ENCODE measurements at regions not wholly inside any gene's neighbourhood (a gene's known extent, or its start where the extent isn't known, plus 50 kb on each side); places are given as distances from the start of the nearest gene placed in this dataset.
"Not testable (repeated sequence)": the region's sequence is repeated elsewhere in the genome, so short reads cannot be mapped to it uniquely, and the experiment has no call there.

DNA sequence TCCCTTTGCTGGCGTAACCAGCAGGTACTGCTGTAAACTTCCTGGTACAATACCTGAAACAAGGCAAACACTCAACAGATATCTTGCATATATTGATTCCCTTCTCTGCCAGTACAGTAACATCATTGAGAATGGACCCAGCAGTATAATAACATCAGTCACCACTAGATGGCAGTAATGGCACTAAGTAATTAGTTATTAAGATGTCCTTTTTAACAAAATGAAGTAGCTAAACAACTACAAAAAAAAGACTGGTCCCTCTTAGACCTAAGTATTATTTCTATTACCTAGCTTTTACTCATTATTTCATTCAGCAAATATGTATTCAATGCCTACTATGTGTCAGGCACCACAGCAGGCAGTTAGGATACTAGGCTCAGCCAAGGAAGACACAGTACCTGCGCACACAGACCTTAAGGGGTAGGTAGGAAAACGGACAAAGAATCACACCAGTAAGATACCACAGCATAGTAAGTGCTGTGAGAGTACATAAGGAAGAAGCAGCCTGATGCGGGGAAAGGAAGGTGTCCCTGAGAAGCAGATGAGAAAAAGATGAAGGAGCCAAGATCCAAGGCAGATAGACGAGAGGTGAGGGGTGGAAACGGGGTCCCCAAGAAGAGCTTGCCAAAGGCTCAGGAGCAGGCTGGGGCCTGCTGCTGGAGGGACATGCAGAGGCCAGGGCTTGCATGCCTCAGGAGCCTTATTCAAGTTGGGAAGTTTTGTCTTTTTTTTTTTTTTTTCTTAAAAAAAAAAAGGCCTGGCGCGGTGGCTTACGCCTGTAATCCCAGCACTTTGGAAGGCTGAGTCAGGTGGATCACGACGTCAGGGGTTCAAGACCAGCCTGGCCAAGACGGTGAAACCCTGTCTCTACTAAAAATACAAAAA lies 102.7 kb upstream of the CHD2 start:
- no peak overlapping the region for H3K27ac ChIP-seq (ENCODE audit: low read length)
- no peak overlapping the region for H3K9ac ChIP-seq (ENCODE audit: low read length)
- no peaks in the 10 kb centered on the region for H3K9me3 ChIP-seq (ENCODE audit: control insufficient read depth, low read depth, low read length)
- no peaks in the 10 kb centered on the region for H3K27me3 ChIP-seq (ENCODE audit: control insufficient read depth, insufficient read depth, low read length)
- H3K36me3 ChIP-seq (ENCODE audit: control insufficient read depth, low read depth, low read length), result no peaks in the 10 kb centered on the region
- no peak overlapping the region for H3K4me3 ChIP-seq (ENCODE audit: low read length)
- no peaks in the 10 kb centered on the region for H3K4me1 ChIP-seq (ENCODE audit: control insufficient read depth, low read depth, low read length)

GRCh38 chr15:92800013-92800412 lies 100.1 kb upstream of the CHD2 start:
- no peak overlapping the region for H3K27ac ChIP-seq (ENCODE audit: low read length)

DNA sequence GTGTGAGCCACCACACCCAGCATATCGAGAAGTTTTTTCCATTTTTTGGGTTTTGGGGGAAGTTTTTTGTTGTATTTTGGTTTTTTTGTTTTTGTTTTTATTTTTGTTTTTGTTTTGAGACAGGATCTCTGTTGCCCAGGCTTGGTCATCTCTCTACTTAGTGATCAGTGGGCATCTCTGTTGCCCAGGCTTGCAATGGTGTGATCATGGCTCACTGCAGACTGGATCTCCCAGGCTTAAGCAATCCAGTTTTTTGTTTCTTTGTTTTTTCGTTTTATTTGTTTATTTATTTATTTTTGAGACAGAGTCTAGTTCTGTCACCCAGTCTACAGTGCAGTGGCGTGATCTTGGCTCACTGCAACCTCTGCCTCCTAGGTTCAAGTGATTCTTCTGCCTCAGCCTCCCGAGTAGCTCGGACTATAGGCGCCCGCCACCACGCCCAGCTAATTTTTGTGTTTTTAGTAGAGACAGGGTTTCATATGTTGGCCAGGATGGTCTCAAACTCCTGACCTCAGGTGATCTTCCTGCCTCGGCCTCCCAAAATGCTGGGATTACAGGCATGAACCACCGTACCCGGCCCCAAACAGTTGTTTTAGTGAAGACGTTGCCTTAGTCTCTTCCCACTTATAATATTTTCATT lies 99.6 kb upstream of the CHD2 start:
- not testable (repeated sequence) for H3K9me3 ChIP-seq (ENCODE audit: control insufficient read depth, low read depth, low read length); H3K27me3 ChIP-seq (ENCODE audit: control insufficient read depth, insufficient read depth, low read length); H3K36me3 ChIP-seq (ENCODE audit: control insufficient read depth, low read depth, low read length); H3K27ac ChIP-seq (ENCODE audit: low read length); H3K4me3 ChIP-seq (ENCODE audit: low read length); H3K9ac ChIP-seq (ENCODE audit: low read length); H3K4me1 ChIP-seq (ENCODE audit: control insufficient read depth, low read depth, low read length)

More at GRCh38 chr15:92800013-92800412, 100.1 kb upstream of the CHD2 start:
- Histone ChIP-seq H3K4me1 (ENCODE audit: control insufficient read depth, low read depth, low read length) (no peaks in the 10 kb centered on the region), H3K9ac (ENCODE audit: low read length) (no peak overlapping the region), H3K4me3 (ENCODE audit: low read length) (no peak overlapping the region), H3K36me3 (ENCODE audit: control insufficient read depth, low read depth, low read length) (no peaks in the 10 kb centered on the region), H3K27me3 (ENCODE audit: control insufficient read depth, insufficient read depth, low read length) (no peaks in the 10 kb centered on the region), H3K9me3 (ENCODE audit: control insufficient read depth, low read depth, low read length) (no peaks in the 10 kb centered on the region)

GRCh38 chr15:92801056-92801773 lies 98.9 kb upstream of the CHD2 start:
- H3K27ac ChIP-seq (ENCODE audit: low read length); H3K4me3 ChIP-seq (ENCODE audit: low read length); H3K9me3 ChIP-seq (ENCODE audit: control insufficient read depth, low read depth, low read length); H3K4me1 ChIP-seq (ENCODE audit: control insufficient read depth, low read depth, low read length); H3K36me3 ChIP-seq (ENCODE audit: control insufficient read depth, low read depth, low read length); H3K9ac ChIP-seq (ENCODE audit: low read length); H3K27me3 ChIP-seq (ENCODE audit: control insufficient read depth, insufficient read depth, low read length): not testable (repeated sequence)

GRCh38 chr15:92801774-92802464 lies 98.2 kb upstream of the CHD2 start:
- Histone ChIP-seq H3K36me3 (ENCODE audit: control insufficient read depth, low read depth, low read length) (no peaks in the 10 kb centered on the region), H3K9me3 (ENCODE audit: control insufficient read depth, low read depth, low read length) (no peaks in the 10 kb centered on the region), H3K27ac (ENCODE audit: low read length) (no peak overlapping the region), H3K9ac (ENCODE audit: low read length) (no peak overlapping the region), H3K4me1 (ENCODE audit: control insufficient read depth, low read depth, low read length) (no peaks in the 10 kb centered on the region), H3K4me3 (ENCODE audit: low read length) (no peak overlapping the region), H3K27me3 (ENCODE audit: control insufficient read depth, insufficient read depth, low read length) (no peaks in the 10 kb centered on the region)

- no peaks in the 10 kb centered on the region for H3K27me3 ChIP-seq (ENCODE audit: control insufficient read depth, insufficient read depth, low read length)
- H3K4me3 ChIP-seq (ENCODE audit: low read length), result no peak overlapping the region
- H3K4me1 ChIP-seq (ENCODE audit: control insufficient read depth, low read depth, low read length), result peaks cover 7% of the 10 kb centered on the region
- H3K9ac ChIP-seq (ENCODE audit: low read length), result no peak overlapping the region
- H3K9me3 ChIP-seq (ENCODE audit: control insufficient read depth, low read depth, low read length), result no peaks in the 10 kb centered on the region
- no peaks in the 10 kb centered on the region for H3K36me3 ChIP-seq (ENCODE audit: control insufficient read depth, low read depth, low read length)
- H3K27ac ChIP-seq (ENCODE audit: low read length), result no peak overlapping the region
These were observed 96.6 kb upstream of the CHD2 start for GRCh38 chr15:92803536-92803851.

DNA sequence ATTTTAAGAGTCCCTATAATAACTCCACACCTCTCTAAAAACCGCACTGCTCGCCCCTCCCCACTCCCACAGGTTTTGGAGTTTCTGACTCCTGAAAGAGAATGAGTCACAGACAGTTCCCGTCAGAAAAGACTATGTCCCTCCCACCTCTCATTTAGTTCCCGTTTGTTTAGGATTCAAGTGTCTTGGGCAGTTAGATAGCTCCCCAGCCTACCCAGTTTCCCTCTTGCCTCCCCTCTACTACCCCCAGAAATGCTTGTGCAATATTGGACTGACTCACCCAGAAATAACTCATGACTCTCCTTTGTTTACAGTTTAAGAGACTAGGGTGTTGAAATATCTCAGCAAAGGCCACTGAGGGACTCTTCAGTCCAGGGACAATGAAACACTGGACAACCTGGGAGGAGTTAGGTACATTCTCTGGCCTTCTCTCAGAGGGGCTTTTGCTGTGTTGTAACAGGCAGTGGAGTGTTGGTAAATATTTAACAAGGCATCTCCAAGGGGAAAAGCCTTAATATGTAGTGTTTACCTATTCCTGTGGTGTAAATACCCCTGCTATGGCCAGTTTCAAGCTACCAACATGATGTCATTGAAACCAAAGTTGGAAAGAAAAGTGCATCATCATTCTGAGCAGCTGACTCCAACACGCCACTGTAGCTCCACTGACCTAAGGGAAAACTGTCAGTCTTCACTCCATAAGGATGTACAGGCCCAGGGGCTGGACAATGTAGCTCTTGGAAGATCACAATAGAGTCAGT lies 96.1 kb upstream of the CHD2 start:
- H3K9me3 ChIP-seq (ENCODE audit: control insufficient read depth, low read depth, low read length), result no peaks in the 10 kb centered on the region
- H3K4me1 ChIP-seq (ENCODE audit: control insufficient read depth, low read depth, low read length), result peaks cover 7% of the 10 kb centered on the region
- H3K36me3 ChIP-seq (ENCODE audit: control insufficient read depth, low read depth, low read length), result no peaks in the 10 kb centered on the region
- no peak overlapping the region for H3K27ac ChIP-seq (ENCODE audit: low read length)
- H3K9ac ChIP-seq (ENCODE audit: low read length), result no peak overlapping the region
- no peak overlapping the region for H3K4me3 ChIP-seq (ENCODE audit: low read length)
- H3K27me3 ChIP-seq (ENCODE audit: control insufficient read depth, insufficient read depth, low read length), result no peaks in the 10 kb centered on the region

DNA sequence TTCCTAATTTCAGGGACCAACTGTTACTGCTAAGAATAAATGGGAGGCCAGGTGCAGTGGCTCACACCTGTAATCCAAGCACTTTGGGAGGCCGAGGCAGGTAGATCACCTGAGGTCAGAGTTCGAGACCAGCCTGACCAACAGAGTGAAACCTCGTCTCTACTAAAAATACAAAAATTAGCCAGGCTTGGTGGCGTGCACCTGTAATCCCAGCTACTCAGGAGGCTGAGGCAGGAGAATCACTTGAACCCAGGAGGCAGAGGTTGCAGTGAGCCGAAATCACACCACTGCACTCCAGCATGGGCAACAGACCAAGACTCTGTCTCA lies 95.6 kb upstream of the CHD2 start:
- not testable (repeated sequence) for H3K4me1 ChIP-seq (ENCODE audit: control insufficient read depth, low read depth, low read length); H3K27ac ChIP-seq (ENCODE audit: low read length)

GRCh38 chr15:92805080-92805690 lies 94.9 kb upstream of the CHD2 start:
- H3K9me3 ChIP-seq (ENCODE audit: control insufficient read depth, low read depth, low read length), result no peaks in the 10 kb centered on the region
- no peak overlapping the region for H3K9ac ChIP-seq (ENCODE audit: low read length)
- no peak overlapping the region for H3K27ac ChIP-seq (ENCODE audit: low read length)
- no peaks in the 10 kb centered on the region for H3K27me3 ChIP-seq (ENCODE audit: control insufficient read depth, insufficient read depth, low read length)
- H3K4me3 ChIP-seq (ENCODE audit: low read length), result no peak overlapping the region
- H3K4me1 ChIP-seq (ENCODE audit: control insufficient read depth, low read depth, low read length), result peaks cover 14% of the 10 kb centered on the region
- H3K36me3 ChIP-seq (ENCODE audit: control insufficient read depth, low read depth, low read length), result no peaks in the 10 kb centered on the region

More for the DNA sequence above, 95.6 kb upstream of the CHD2 start:
- not testable (repeated sequence) for H3K9me3 ChIP-seq (ENCODE audit: control insufficient read depth, low read depth, low read length); H3K36me3 ChIP-seq (ENCODE audit: control insufficient read depth, low read depth, low read length); H3K9ac ChIP-seq (ENCODE audit: low read length); H3K27me3 ChIP-seq (ENCODE audit: control insufficient read depth, insufficient read depth, low read length); H3K4me3 ChIP-seq (ENCODE audit: low read length)

DNA sequence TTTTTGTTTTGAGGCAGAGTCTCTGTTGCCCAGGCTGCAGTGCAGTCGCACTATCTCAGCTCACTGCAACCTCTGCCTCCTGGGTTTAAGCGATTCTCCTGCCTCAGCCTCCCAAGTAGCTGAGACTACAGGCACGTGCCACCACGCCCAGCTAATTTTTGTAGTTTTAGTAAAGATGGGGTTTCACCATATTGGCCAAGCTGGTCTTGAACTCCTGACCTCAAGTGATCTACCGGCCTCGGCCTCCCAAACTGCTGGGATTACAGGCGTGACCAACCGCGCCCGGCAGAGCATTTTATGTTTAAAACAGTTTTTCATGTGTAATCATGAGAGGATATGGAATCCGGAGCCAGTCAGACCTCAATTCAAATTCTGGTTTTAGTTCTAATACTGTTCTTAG lies 94.0 kb upstream of the CHD2 start:
- H3K27me3 ChIP-seq (ENCODE audit: control insufficient read depth, insufficient read depth, low read length); H3K9ac ChIP-seq (ENCODE audit: low read length); H3K27ac ChIP-seq (ENCODE audit: low read length); H3K9me3 ChIP-seq (ENCODE audit: control insufficient read depth, low read depth, low read length); H3K36me3 ChIP-seq (ENCODE audit: control insufficient read depth, low read depth, low read length); H3K4me3 ChIP-seq (ENCODE audit: low read length): not testable (repeated sequence)
- peaks cover 24% of the 10 kb centered on the region for H3K4me1 ChIP-seq (ENCODE audit: control insufficient read depth, low read depth, low read length)

GRCh38 chr15:92806763-92807162 lies 93.4 kb upstream of the CHD2 start:
- Histone ChIP-seq H3K9me3 (ENCODE audit: control insufficient read depth, low read depth, low read length) (no peaks in the 10 kb centered on the region), H3K27ac (ENCODE audit: low read length) (no peak overlapping the region), H3K4me1 (ENCODE audit: control insufficient read depth, low read depth, low read length) (peaks cover 30% of the 10 kb centered on the region), H3K4me3 (ENCODE audit: low read length) (no peak overlapping the region), H3K27me3 (ENCODE audit: control insufficient read depth, insufficient read depth, low read length) (no peaks in the 10 kb centered on the region), H3K36me3 (ENCODE audit: control insufficient read depth, low read depth, low read length) (no peaks in the 10 kb centered on the region), H3K9ac (ENCODE audit: low read length) (no peak overlapping the region)

Data from iPS-18a (cell line).